Testis (tissue), 2 donors: ENCODE measurements at regions not wholly inside any gene's neighbourhood (a gene's known extent, or its start where the extent isn't known, plus 50 kb on each side); places are given as distances from the start of the nearest gene placed in this dataset.

Experiments used
- CTCF ChIP-seq, 3 experiments: fragments of 450-650 bp in 2 of 3; fragments of 200-600 bp in 1 of 3; sonication (generic) in 1 of 3; IDR thresholded peaks; one replicate each; pipeline ENCODE4 v1.5.1; 2016 to 2019; ENCODE audit warnings: antibody characterized with exemption in 3 of 3, mild to moderate bottlenecking in 2 of 3, moderate library complexity in 1 of 3
- POLR2A ChIP-seq: fragments of 450-650 bp; IDR thresholded peaks from one replicate; pipeline ENCODE4 v1.6.1; 2017; ENCODE audit warnings: antibody characterized with exemption, mild to moderate bottlenecking, moderate library complexity

- no peak for TF ChIP-seq CTCF (IDR thresholded peaks at IDR 0.05)
- TF ChIP-seq POLR2A, result no peak
Observed at GRCh38 chr4:28842271-28842670, 1877.9 kb upstream of the PCDH7 start.
